HEK293 (cell line): ENCODE measurements at regions not wholly inside any gene's neighbourhood (a gene's known extent, or its start where the extent isn't known, plus 50 kb on each side); places are given as distances from the start of the nearest gene placed in this dataset.

Source experiments
- KLF1 ChIP-seq: fragments of 450-650 bp; formaldehyde crosslinking; IDR thresholded peaks from 2 replicates; pipeline ENCODE4 v1.5.1; 2016; ENCODE audit warnings: missing biosample characterization, missing genetic modification characterization
- MYNN ChIP-seq: fragments of 450-650 bp; formaldehyde crosslinking; IDR thresholded peaks from 2 replicates; pipeline ENCODE4 v1.5.1; 2016; ENCODE audit warnings: missing biosample characterization, missing genetic modification characterization, borderline replicate concordance
- OSR2 ChIP-seq: fragments of 450-650 bp; formaldehyde crosslinking; IDR thresholded peaks from 2 replicates; pipeline ENCODE4 v1.5.1; 2016; ENCODE audit warnings: missing biosample characterization, missing genetic modification characterization
- ZFP3 ChIP-seq: fragments of 450-650 bp; formaldehyde crosslinking; IDR thresholded peaks from 2 replicates; pipeline ENCODE4 v1.5.1; 2016; ENCODE audit warnings: low read depth, missing biosample characterization, missing genetic modification characterization
- ZNF140 ChIP-seq: fragments of 450-650 bp; formaldehyde crosslinking; IDR thresholded peaks from 2 replicates; pipeline ENCODE4 v1.5.1; 2016; ENCODE audit warnings: missing biosample characterization, missing genetic modification characterization
- ZNF211 ChIP-seq: fragments of 450-650 bp; formaldehyde crosslinking; IDR thresholded peaks from 2 replicates; pipeline ENCODE4 v1.5.1; 2016; ENCODE audit warnings: low read depth, missing biosample characterization, missing genetic modification characterization
- ZNF324 ChIP-seq: fragments of 450-650 bp; formaldehyde crosslinking; IDR thresholded peaks from 2 replicates; pipeline ENCODE4 v1.5.1; 2016; ENCODE audit warnings: missing biosample characterization, missing genetic modification characterization
- ZNF664 ChIP-seq: fragments of 450-650 bp; formaldehyde crosslinking; IDR thresholded peaks from 2 replicates; pipeline ENCODE4 v1.5.1; 2016; ENCODE audit warnings: missing biosample characterization, missing genetic modification characterization
- TF ChIP-seq, protein P1 (sequence below): fragments of 450-650 bp; formaldehyde crosslinking; IDR thresholded peaks from 2 replicates; pipeline ENCODE4 v1.5.1; 2016; ENCODE audit warnings: missing biosample characterization, missing genetic modification characterization

DNA sequence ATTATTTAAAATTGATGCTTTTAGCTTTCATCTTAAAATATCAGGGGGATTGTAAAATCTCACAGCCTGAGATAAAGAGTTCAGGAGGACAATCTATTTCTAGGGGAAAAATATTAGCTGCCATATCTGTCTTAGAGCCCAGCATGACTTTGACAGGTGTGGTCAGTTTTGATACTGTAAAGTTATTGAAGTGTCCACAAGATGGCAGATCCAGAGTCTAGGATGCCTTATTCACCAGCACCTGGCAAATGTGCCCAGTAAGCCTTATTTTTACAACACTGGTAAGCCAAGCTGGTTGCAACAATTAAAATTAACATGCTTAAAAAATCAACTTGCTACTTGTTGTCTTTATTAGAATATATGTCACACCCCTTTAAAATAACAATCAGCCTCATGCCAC, 579.3 kb downstream of the SH2D4B start:
- TF ChIP-seq ZNF324 (tag by site-specific recombination) (no peak), MYNN (no peak), ZNF211 (tag by site-specific recombination) (no peak), ZFP3 (tag by site-specific recombination) (no peak), KLF1 (tag by site-specific recombination) (no peak), OSR2 (tag by site-specific recombination) (no peak), ZNF664 (tag by site-specific recombination) (no peak), ZNF140 (tag by site-specific recombination) (no peak)
- TF ChIP-seq, protein P1, sequence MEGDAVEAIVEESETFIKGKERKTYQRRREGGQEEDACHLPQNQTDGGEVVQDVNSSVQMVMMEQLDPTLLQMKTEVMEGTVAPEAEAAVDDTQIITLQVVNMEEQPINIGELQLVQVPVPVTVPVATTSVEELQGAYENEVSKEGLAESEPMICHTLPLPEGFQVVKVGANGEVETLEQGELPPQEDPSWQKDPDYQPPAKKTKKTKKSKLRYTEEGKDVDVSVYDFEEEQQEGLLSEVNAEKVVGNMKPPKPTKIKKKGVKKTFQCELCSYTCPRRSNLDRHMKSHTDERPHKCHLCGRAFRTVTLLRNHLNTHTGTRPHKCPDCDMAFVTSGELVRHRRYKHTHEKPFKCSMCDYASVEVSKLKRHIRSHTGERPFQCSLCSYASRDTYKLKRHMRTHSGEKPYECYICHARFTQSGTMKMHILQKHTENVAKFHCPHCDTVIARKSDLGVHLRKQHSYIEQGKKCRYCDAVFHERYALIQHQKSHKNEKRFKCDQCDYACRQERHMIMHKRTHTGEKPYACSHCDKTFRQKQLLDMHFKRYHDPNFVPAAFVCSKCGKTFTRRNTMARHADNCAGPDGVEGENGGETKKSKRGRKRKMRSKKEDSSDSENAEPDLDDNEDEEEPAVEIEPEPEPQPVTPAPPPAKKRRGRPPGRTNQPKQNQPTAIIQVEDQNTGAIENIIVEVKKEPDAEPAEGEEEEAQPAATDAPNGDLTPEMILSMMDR: no peak
